Right lung (tissue), 2 donors: ENCODE measurements at regions not wholly inside any gene's neighbourhood (a gene's known extent, or its start where the extent isn't known, plus 50 kb on each side); places are given as distances from the start of the nearest gene placed in this dataset.
A peak's percentile ranks its signal among the peaks of the same experiment; 100 is the strongest.

ENCODE experiments used
- DNase-seq, 2 donors: peaks; one replicate each; pipeline ENCODE4 v3.0.0-alpha.2; 2013

DNA sequence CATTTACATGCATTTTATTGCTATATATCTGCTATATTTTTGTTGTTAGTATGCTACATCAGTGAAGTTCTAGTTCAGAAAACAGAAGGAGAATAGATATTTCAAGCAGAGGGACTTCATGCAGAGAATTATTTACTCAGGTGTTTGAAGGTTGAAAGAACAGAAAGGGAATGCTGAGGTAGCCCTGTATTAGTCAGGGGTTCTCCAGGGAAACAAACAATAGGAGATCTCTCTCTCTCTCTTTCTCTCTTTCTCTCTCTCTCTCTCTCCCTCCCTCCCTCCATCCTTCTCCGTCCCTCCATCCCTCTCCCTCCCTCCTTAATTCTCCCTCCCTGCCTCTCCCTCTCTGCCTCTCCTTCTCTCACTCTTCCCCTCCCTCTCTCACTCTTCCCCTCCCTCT, 114.3 kb upstream of the TDRD3 start:
- no peak for DNase-seq

- DNase-seq = no peak
Measured at GRCh38 chr13:60286707-60287106, 110.3 kb upstream of the TDRD3 start.

GRCh38 chr13:60288569-60288968, 108.5 kb upstream of the TDRD3 start:
- no peak for DNase-seq

DNA sequence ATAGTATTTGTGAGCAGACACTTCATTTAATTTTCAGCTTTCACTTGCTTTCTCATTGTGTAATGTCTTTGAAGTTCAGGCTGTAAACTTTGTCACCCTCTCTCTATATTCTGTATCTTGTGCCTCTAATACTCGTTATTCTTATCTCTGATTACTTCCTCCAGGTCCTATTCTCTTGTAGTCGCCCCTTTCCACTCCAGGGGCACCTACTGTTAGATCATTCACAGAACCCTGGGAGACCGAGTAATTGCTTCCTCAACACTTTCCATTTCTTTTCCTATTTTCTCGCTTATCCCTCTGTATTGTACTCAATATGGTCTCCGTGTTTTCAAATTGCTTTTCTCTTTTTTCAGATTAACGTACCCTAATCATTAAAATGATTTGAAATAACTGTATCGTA, 93.9 kb upstream of the TDRD3 start:
- DNase-seq = no peak

GRCh38 chr13:60311527-60311926, 85.5 kb upstream of the TDRD3 start:
- DNase-seq = no peak

GRCh38 chr13:60312851-60313505, 84.0 kb upstream of the TDRD3 start:
- no peak for DNase-seq

DNA sequence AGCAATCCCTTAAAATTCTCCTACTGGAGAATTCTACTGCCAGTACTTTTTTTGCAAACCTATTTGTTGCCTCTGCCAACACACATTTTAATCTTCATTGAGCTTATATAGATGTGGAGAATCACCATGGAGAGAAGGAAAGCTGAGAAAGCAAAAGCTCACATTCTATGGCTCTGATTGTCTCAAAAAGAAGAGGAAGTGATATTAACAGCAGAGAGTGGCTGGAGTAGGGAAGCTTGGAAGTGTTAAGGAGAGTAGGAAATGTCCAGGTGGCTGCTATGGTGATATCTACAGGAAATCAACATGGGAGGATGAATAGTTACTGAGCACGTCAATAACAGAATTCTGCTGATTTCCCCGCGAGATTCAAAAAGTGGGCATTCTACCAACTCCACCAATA, 78.8 kb upstream of the TDRD3 start:
- DNase-seq = no peak

- DNase-seq = no peak
Measured at GRCh38 chr13:60324131-60324530, 72.9 kb upstream of the TDRD3 start.

DNA sequence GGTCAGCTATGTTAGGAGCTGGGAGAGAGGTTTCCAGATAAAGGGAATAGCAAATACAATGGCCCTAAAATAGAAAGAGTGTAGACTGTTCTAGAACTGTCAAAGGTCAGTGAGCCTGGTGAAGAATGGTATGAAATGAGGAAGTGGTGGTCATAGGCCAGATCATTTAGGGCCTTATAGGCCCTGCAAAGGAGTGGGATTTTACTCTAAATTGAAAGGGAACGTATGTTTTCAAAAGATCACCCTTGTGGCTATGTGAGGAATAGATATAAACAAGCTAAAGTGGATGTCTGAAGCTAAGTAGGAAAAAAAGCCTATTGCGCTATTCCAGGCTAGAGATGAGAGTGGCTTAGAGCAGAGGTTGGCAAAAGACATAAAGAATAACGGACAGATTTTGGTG, 70.7 kb upstream of the TDRD3 start:
- no peak for DNase-seq

DNA sequence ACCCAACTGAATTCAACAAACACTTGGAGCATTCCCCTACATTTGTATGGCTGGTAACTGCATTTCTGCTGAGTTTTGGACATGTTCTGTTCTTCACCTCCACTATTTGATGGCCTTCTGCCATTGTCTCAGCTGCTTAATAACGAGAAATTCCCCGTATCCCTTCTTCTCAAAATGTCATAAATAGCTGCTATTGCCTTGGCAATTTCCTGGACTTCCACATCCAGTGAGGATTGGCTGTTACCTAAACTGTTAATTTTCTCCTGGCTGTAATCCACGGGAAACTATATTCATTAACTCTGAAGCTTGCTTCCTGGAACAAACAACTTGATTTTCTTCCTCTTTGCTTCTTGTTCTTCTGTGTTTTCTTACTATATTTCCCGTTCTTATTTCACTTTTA, 69.5 kb upstream of the TDRD3 start:
- DNase-seq = no peak

- DNase-seq = no peak
Measured at GRCh38 chr13:60328073-60328472, 68.9 kb upstream of the TDRD3 start.

GRCh38 chr13:60329221-60329923, 67.6 kb upstream of the TDRD3 start:
- peak in 1 of 2 donors; percentile 21 for DNase-seq

- DNase-seq = no peak
Measured at GRCh38 chr13:60331249-60332012, 65.6 kb upstream of the TDRD3 start.

- no peak for DNase-seq
Measured at GRCh38 chr13:60332682-60333081, 64.3 kb upstream of the TDRD3 start.

DNA sequence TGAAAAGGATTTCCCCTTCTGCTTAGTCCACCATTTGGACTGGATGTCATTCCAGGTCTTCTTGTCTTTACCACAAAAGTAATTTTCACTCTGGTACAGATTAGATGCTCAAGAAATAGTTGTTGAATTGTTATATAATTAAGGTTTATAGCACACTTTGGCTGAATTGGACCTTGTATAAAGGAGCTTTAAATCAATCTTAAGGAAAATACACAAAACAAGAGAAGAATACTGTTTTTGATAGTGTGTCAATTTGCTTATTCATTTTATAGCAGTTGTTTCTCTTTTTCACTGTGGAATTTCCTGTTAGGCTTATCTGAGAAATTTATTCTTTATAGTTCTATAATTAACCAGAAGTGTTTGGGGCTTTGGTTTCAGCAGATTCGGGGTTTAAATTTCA, 62.7 kb upstream of the TDRD3 start:
- no peak for DNase-seq

DNA sequence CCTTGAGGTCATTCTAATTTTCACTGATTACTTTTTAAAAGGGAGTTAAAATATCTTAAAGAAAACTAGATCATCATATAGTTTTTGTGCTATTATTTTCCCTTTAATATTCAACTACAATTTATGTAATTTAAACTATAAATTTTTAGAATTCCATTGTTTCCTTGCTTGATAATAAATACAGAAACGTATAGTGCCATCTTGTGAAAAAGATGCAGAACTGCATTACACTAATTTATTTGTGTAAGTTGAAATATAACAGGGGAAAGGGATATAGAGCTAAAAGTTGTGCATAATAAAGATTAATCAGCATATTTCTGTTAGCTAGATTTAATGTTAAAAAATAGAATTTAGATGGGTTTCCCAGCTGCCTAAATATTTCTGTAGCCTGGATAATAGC, 61.5 kb upstream of the TDRD3 start:
- DNase-seq = no peak

- DNase-seq = no peak
Measured at GRCh38 chr13:60338754-60339153, 58.3 kb upstream of the TDRD3 start.

DNA sequence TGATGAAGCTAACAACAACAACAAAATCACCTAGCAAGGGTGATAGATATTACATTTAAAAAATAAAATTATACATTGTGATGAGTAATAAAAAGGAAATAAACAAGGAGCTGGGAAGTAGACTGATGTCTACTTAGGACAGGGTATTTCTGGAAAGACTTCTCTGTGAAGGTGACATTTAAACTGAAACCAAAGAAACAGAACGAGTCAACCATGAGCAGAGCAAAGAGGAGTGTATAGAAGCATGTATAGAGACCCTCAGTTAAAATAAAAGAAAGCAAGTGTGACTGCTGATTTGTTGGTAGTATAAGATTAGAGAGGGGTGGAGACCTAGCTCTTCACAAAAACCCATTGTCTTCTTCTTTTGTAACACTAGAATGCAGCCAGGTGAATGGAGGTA, 53.0 kb upstream of the TDRD3 start:
- DNase-seq = no peak

- no peak for DNase-seq
Measured at GRCh38 chr13:60347174-60347573, 49.8 kb upstream of the TDRD3 start.
